SH-SY5Y (cell line): ENCODE measurements at regions not wholly inside any gene's neighbourhood (a gene's known extent, or its start where the extent isn't known, plus 50 kb on each side); places are given as distances from the start of the nearest gene placed in this dataset.

ENCODE experiments used
- GATA2 ChIP-seq: IDR thresholded peaks from 2 replicates; pipeline ENCODE4 v1.6.1; 2011; ENCODE audit warnings: mild to moderate bottlenecking, low read depth, low read length
- GATA3 ChIP-seq: IDR thresholded peaks from 2 replicates; pipeline ENCODE4 v1.6.1; 2011; ENCODE audit warnings: low read depth, mild to moderate bottlenecking, low read length, moderate library complexity

DNA sequence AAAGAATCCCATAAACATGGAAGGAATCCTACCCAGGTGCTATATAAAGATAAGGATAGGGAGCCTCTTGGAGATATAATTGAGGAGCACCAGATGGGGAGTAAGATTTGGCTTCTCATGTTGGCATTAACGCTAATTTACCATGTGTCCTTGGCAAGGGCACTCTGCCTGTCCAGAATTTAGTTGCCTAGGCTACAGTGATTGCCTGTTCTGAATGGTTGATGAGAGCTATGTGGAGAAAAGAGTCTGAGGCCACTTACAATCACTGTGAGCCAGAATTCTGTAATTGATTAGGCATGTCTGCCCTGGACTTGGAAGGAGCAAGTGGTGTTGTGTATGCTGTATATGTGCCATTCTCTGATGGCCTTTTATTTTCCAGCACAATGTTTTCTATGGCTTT is 1101.2 kb upstream of the RBFOX1 start:
- no peak for TF ChIP-seq GATA3
- no peak for TF ChIP-seq GATA2

DNA sequence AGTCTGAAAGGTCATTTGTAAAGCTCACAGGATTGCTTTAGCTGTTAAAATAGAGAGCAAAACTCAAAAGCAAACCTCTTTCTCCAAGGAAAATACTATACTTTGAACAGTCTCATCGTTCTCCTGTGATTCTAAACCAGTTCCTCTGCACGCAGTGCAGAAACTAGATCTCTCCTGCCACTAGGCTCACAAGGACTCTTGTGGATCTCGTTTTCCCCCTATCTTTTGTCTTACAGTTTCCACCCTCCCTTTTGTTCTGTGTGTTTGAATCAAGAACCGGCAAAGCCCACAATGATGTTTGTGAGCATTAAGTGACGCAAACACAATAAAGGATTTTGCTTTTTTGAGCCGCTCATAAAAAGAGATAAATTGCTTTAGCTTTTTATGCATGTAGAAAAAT is 1103.5 kb upstream of the RBFOX1 start:
- no peak for TF ChIP-seq GATA3
- no peak for TF ChIP-seq GATA2

GRCh38 chr16:6218855-6219254 is 1113.8 kb upstream of the RBFOX1 start:
- TF ChIP-seq GATA3: no peak
- TF ChIP-seq GATA2: no peak

DNA sequence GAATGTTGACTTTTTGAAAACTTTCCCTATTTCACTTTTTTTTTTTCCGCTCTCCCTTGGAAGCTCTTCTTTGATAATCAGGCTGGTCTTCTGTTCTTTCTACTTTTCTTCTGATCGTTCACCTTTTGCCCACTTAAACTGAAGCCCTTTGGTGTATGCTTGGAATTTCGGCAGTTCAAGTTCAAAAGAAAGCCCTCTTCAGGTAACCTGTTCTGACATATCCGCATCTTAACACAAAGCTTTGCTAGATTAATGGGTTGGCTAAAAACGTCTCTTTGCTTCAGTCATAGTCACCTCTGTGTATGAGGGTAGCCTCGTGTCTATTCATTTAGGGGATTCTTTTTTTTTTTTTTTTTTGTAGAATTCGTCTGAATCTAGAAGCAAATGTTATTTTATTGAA is 1115.8 kb upstream of the RBFOX1 start:
- TF ChIP-seq GATA3 (no peak), GATA2 (no peak)

- TF ChIP-seq GATA2: no peak
- no peak for TF ChIP-seq GATA3
Measured at GRCh38 chr16:6211644-6212043, 1114.0 kb upstream of the EEF2KMT start.

GRCh38 chr16:6209355-6209930 is 1111.8 kb upstream of the EEF2KMT start:
- TF ChIP-seq GATA2: no peak
- TF ChIP-seq GATA3: no peak

- TF ChIP-seq GATA2 (no peak), GATA3 (no peak)
Measured at GRCh38 chr16:6207580-6207979, 1110.0 kb upstream of the EEF2KMT start.

DNA sequence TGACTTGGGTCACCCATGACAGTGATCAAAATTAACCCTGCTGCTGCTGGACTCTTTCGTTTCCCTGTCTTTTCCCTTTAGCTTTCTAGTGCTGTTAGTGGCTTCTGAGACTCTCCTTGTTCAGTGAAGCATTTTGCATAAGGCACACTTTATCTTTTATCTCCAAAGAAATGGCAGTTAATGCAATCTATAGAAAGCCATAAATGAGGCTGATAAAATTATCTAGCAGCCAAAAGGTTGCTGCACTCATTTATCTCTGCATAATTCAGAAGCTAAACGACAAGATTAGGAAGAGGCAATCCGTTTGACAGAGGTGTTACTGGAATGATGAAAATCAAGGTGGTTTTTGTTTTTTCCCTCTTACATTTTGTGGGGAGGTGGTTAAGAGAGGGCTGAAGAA is 1109.5 kb upstream of the EEF2KMT start:
- TF ChIP-seq GATA3 (peak; percentile 71), GATA2 (no peak; the same call in 1 of the 2 replicates)

DNA sequence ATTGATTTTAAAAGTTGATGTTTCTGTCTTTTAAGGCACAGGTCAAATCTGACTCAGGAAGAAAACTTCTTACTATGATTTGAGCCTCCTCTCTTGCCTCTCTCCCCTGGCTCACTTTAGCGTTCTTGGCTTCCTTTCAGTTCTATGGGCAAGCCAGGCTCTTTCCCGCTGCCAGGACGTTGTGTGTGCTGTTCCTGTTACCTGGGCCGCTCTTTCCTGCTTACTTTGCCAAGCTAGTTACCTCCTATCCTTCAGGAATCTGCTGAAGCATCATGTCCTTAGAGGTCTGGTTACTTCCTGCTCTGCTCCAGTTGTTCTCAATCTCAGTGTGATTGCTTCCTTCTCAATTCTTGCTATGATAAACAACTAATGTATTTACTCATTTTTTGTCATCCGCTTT is 1108.5 kb upstream of the EEF2KMT start:
- no peak for TF ChIP-seq GATA3
- TF ChIP-seq GATA2: no peak

DNA sequence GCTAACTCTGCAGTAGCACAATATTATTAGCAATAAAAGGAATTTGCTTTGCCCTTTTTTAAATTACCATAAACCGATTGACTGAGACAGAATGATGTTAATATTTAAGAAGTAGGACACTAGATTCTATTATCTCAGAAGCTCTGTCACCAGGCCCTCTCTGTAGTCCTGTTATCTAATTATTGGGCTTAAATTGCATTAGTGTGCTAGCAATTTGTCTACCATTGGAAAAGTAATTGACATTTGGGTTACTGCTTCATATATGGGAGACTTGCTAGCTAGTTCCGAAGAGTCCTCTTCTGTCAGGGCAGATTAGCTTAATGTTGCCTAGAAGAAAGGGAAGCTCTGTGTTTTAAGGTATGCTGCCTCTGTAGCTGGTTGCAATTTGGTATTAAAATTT is 1107.3 kb upstream of the EEF2KMT start:
- TF ChIP-seq GATA2 (no peak), GATA3 (no peak)

GRCh38 chr16:6200861-6201260 is 1103.3 kb upstream of the EEF2KMT start:
- TF ChIP-seq GATA3 (no peak), GATA2 (no peak)

- TF ChIP-seq GATA3: no peak
- no peak for TF ChIP-seq GATA2
Measured at GRCh38 chr16:6200271-6200670, 1102.7 kb upstream of the EEF2KMT start.

DNA sequence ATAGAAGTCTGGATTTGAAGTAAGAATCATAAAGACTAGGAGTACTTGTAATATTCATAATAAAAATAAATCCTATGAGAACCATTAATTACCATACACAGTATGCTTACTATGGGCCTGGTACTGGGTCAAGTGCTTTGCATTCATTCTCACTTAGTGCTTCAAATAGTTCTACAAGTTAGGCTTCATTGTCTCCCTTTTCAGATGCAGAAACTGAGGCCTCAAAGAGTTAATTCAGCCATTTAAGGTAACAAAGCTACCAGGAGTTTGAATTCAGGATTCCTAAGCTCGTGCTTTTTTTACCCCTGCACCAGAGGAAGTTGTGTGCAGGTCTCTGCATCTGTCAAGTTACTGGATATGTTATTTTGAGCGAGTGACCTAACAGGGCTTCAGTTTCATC is 1098.4 kb upstream of the EEF2KMT start:
- TF ChIP-seq GATA2 (no peak), GATA3 (no peak)

DNA sequence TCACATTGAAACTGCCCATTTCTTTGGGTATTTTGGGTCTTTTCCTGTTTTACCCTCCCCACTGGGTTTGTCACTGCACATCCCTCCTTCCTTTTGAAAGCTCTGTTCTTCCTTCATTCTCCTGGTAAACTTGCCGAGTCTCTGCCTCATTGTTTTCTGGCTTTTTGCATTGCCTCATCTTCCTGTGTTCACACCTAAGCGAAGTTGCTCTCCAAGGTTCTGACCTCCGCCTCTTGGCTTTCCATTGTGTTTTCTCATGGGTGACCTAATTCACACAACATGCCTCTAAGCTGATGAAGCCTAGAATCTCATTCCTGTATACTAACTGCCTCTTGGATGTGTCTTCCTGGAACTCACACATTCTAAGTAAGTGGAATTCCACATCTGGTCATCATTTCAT is 1096.1 kb upstream of the EEF2KMT start:
- no peak for TF ChIP-seq GATA3
- no peak for TF ChIP-seq GATA2

DNA sequence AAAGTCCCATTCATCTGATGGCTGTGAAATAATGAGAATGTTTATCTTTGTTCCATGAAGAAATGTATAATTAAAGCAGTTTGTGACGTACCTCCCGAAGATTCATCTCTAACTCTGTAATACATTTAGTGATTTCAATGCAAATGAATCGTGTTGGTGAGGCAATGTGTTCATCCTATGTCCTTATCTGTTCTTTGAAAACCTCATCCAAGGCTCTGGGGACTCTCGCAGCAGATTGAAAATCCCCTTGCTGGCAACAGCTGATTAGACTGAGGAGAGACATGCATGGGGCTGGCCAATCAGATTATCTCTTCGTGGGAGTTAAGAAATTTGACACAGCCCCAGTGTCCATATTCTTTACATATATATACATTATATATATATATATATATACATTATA is 1095.4 kb upstream of the EEF2KMT start:
- no peak for TF ChIP-seq GATA3
- no peak for TF ChIP-seq GATA2

DNA sequence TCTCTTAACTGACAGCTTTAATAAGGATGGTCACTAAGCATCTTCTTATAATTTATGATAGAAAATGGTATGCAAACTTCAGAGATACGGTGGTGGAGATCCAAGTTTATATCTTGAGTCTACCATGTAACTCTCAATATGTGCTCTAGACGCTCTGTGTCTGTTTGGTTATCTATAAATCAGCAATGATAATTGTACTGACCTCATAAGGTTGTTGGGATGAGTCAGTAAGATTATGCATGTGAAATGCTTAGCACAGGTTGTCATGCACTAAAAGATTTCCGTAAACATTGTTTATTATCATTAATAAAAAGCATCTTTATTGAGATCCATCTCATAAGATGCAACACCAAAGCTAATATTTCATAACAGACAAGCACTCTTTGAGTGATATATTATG is 1094.9 kb upstream of the EEF2KMT start:
- TF ChIP-seq GATA2: no peak
- no peak for TF ChIP-seq GATA3
